DMS114 treated with DMSO at 0.1 percent for 48 hours (cell line): ENCODE measurements at regions not wholly inside any gene's neighbourhood (a gene's known extent, or its start where the extent isn't known, plus 50 kb on each side); places are given as distances from the start of the nearest gene placed in this dataset.

Experiments used
- DNase-seq: peaks from one replicate; lab custom pipeline; 2025; ENCODE audit not compliant: unreplicated experiment; lab: John Stamatoyannopoulos, UW

- no peak for DNase-seq
Observed at GRCh38 chr1:30322859-30323257, 400.5 kb downstream of the MATN1 start.

GRCh38 chr1:30321996-30322858 lies 401.2 kb downstream of the MATN1 start:
- no peak for DNase-seq

- no peak for DNase-seq
Observed at GRCh38 chr1:30321246-30321910, 402.0 kb downstream of the MATN1 start.

- DNase-seq = no peak
Observed at GRCh38 chr1:30320581-30320890, 402.8 kb downstream of the MATN1 start.

GRCh38 chr1:30319765-30320580 lies 403.4 kb downstream of the MATN1 start:
- no peak for DNase-seq

DNA sequence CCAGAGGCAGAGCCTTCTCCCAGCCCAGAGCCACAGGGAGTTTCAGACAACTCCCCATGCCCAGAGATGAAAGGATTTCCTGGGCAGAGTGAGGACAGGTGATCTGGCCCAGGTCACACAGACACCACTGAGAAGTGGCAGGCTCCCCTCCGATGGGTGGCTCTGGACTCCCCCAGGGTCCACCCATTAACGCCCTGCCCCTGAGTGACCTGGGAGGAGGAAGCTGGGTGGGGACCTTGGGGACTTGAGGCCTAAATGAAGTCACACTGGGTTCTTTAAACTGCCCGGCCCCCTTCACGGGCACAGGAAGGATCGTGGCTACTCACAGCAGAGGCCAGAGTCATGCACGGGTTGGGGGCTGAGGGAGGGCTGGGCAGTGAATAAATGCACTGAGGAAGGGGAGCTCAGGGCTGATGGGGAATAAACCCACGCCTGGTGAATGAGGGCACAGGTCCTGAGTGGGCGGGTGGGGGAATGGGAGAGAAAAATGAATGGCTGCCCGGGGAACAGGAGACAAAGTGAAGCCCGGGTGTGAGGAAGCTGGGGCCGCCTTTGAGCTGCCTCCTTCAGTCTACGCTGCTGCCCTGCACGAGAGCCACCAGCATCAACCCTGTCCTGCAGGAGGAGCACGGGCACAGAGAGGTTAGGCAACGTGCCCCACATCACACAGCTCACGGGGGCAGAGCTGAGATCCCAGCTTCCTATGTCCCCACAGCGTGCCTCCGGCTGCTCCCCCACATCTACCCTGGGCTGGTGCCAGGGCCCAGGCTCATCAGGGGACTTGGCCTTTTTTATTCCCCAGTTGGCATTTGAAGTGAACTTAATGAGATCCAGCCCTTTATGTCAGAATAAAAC lies 404.3 kb downstream of the MATN1 start:
- no peak for DNase-seq

GRCh38 chr1:30318413-30318812 lies 405.0 kb downstream of the MATN1 start:
- no peak for DNase-seq

DNA sequence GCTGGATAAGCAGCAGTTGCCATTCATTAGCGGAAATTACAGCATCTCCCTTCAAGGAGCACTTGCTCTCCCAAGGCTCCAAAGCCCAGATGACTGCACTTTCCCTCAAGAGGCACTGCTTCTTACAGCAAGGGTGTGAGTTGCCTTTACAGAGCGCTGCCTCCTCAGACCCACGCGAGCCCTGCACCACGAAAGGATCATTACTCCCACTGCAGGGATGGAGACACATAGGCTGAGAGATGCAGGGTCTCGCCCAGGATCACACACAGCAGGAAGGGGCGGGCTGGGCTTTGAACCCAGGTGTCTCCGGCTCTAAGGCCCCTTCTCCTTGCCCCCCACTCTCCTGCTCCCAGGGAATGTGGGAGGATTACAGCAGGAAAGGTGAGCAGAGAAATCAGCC lies 405.5 kb downstream of the MATN1 start:
- no peak for DNase-seq

DNA sequence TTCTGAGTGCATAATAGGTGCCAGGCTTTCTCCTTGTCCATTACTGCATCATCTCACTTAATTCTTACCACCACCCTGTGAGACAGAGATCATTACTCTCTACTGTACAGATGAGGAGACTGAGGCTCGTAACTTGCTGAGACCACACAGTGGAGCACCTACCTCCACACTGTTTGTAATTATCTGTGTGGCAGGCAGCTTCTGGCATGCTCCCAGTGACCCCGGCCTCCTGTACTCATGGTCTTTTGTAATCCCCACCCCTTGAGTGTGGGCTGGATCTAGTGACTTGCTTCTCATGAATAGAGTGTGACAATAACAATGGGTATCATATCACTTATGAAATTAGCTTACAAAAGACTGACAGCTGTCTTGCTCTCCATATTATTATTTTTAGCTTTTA lies 407.3 kb downstream of the MATN1 start:
- DNase-seq = no peak

DNA sequence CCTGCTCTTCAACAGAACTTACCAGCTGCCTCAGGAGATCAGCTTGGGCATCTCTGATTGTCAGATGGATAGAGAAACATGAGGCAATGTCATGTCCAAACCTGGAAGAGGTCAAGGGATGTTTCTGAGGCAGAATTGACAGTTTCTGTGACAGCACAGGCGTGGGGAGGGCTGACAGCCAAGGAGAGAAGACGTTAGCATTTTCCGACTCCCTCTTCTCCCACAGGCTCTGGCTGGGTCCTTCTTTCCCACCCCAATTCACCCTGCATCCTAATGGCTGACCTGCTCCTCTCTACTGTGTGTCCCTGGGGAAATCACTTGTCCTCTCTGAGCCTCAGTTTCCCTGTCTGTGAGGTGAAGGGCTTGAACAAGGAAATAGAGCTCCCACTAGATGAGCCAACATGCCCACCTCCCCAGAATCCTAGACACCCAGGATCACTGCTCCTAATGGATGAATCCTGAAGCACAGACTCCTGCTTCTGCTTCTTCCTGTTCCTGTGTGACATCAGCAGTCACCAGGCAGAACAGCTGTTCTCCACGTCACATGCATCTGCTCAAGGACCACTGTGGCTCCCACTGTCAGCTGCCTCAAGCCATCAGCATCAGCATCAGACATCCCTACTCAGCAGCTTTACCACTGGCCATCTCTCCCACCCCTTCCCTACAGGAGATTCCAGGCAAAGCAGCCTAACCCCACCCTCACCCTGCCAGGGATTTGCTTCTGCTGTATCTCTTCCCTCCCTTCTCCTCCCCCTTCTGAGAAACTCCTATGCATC lies 408.0 kb downstream of the MATN1 start:
- DNase-seq = peak; percentile 10

DNA sequence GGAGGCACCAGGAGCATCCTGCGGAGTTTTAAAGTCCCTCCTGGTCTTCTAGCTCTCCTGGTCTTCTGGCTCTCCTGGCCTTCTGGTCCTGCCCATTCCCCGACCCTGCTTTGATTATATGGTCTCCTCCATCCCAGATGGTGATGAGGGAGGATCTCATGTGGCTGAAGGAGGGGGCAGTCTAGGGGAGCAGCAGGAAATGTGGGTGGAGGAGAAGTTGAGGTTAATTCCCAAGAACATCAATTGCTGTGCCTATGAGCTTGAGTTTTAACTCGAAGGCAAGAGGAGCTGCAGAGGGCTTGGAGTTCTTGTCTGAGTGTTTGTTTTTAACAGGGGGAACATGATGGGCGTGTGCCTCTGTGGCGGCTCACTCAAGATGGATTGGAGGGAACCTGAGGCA lies 408.8 kb downstream of the MATN1 start:
- DNase-seq = no peak

GRCh38 chr1:30313584-30313983 lies 409.8 kb downstream of the MATN1 start:
- no peak for DNase-seq

DNA sequence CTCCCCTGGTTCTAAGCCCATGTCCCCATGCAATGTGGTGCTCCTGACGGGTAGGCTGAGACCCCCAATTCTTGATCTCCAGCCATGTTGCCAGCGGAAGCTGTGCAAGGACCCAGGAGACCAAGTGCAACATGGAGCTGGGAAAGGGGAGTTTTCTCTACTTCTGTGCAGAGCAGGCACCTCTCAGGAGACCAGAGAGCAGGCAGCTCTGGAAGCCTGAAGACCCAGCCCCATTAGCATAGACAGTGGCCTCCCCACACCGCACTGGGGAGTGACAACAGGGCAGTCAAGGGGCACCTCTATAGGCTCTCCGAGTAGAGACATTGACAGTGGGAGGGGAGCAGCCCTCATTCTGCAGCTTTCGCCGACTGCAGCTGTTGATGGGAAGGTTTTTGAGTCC lies 410.2 kb downstream of the MATN1 start:
- DNase-seq = no peak

DNA sequence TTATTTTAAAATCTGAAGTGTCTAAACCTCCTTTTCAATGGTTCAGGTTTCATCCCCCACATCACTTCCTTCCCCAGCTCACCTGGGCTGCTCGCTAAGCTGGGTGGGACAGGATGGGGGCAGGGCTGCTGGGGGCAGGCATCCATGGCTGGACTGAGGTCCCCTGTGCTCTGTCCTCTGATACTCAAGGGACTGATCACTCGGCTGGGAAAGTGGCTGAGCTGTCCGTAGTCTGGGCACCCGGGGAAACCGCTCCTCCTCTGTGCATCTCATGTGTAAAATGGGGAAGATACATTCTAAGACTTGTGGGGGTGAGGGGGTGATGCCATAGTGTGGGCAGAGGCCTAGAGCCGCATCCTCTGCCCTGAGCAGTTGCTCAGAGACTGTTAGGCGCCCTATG lies 411.2 kb downstream of the MATN1 start:
- DNase-seq = no peak

DNA sequence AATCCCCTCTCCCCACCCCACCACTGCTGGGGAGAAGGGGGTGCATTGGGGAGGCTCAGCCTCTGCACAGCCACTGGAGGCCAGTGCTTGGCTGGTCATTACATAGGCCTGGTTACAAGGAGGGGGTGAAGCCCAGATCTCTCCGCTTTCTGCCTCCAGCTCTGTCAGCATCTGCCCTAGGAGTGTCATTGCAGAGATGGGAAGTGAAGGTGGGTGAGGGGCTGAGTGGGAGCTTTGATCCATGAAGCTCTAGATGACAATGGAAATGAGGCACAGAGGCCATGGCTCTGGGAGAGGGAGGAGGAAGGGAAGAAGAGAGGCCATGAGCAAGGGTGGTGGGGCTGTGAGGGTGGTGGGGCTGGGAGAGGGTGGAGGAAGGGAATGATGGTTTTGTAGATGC lies 411.6 kb downstream of the MATN1 start:
- DNase-seq = no peak

DNA sequence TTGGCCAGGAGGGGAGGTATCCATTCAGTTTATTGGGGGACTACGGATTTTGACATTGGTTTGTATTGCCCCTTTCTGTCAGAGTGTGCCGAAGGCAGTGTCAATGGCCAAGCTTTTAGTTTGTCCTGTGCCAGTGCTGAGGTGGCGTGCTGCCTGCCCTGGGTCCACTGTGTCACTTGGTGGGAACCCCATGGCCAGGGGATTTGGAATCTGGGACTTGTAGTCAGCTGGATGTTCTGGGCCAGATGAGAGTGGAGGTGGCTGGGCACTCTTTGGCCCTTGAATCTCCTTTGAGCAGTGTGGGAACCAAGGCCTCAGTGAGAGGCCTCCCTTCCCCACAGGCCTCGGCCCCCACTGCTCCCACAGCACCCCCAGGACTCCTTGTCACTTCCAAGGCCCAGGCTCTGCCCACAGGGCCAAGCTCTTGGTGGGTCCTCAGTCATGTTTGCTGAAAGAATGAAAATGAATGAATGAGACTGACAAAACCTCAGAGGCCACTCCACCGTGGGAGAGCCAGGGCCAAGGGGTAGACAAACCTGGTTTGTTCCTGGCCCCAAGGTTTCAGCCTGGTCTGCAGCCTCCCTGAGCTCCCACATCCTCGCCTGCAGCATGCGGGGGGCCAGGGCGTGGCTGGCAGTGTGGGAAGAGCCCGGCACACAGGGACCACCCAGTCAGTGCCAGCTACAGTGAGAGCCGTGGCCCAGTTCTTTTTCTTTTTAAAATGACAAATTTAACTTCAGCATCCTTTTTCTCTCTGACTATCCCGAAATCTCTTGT lies 412.2 kb downstream of the MATN1 start:
- DNase-seq = no peak

DNA sequence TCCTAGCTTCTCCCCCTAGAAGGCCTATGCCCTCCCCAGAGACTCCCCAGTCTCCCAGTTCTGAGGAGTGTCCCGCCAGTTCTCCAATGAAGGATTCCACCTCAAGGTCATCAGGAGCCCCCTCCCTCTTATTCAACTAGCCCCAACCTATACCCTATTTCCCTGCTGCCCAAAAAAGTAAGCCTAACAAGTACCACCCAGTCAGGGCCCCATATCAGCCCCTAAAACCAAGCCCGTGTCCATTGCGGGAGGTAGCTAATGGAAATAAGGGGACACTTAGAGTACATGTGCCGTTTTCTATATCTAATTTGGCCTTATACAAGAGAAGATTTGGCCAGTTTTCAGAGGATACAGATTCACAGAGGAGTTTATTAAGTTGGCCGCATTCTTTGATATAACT lies 416.2 kb downstream of the MATN1 start:
- DNase-seq = no peak

DNA sequence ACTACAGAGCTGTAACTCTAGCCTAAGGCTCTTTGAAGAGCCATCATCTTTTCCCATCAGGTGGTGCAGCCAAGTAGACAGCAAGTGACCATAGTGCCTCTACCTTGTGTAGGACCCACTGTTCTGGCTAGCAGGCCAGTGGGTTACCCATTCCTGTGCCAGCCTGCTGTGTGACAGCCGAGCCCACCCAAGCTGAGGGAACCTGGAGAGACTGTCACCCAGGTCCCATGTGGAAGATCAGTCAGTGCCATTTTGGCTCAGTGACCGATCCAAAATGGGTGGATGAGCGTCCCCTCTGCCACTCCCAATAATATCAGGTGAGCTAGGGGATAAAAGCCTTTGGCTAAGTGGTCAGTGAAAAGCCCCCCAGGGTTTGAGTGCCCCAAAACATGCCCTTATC lies 417.9 kb downstream of the MATN1 start:
- no peak for DNase-seq

DNA sequence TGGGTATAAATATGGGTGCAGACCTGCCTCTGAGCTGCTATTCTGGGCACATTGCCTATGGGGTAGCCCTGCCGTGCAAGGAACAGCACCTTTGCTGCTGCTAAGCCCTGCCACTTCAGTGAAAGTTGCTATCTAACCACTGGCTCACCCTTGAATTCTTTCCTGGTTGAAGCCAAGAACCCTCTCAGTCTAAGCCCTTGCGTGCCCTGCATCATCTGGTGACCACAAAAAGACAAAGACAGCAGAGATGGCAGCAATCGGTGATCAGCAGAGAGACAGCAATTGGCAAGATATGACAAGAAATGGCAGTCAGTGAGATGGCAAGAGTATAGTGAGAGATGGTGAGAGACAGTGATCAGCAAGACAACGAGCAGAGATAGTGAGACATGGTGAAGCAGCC lies 418.3 kb downstream of the MATN1 start:
- no peak for DNase-seq

DNA sequence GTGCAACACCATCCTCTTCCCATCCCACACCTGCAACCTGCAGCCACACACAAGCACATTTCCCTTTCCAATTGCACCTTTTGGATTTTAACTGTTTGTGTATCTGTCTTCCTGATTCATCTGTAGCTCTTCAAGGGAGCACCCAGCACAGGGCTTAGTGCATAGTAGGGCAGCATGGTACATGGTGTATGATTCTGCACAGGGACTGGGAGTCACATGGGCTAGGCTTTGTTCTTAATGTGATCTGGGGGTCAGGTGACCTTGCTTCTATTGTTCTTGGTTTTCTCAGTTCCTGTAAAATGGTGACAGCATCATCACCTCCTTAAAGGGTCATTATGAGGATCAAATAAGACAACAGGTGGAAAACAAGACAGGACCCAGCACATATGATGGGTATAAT lies 419.3 kb downstream of the MATN1 start:
- DNase-seq = no peak
